Left renal pelvis (tissue), 4 donors: ENCODE measurements at regions not wholly inside any gene's neighbourhood (a gene's known extent, or its start where the extent isn't known, plus 50 kb on each side); places are given as distances from the start of the nearest gene placed in this dataset.

ENCODE experiments used
- DNase-seq, 4 donors: peaks; one replicate each; pipeline ENCODE4 v3.0.0-alpha.2; 2013; ENCODE audit warnings: low read depth in 4 of 4, low spot score in 3 of 4

- DNase-seq: no peak
These were observed 50.2 kb upstream of the AKR1E2 start for GRCh38 chr10:4775808-4776207.

GRCh38 chr10:4772202-4772570 is 53.8 kb upstream of the AKR1E2 start:
- no peak for DNase-seq

DNA sequence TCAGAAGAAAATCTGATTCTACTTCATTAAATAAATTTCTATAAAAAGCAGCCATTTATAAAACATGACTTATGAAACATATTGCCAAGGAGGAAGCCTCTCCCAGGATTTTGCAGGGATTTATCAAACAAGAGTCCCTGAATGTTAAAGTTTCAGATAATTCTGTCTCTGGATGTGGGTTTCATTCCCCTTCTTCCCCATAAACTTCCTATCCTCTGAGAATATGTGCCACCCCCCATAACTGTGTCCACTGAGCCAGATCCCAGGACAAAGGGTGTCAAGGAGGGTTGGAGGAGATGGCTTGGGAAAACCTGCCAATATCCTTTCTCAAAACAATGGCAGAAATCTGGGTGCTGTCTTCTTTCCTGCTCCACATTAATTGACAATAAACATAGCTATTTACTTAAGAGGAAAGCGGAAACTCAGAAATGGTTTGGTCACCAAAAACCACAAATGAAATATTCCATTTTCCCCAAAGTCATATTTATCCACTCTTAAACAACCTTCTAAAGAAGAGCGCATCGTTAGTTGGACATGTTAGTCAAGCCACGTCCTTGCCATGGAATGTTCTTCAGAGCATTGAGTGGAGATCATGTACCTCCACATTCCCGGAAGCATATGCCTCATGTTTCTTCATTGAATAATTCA is 54.3 kb upstream of the AKR1E2 start:
- DNase-seq: no peak

- DNase-seq: no peak
These were observed 55.0 kb upstream of the AKR1E2 start for GRCh38 chr10:4770801-4771553.

DNA sequence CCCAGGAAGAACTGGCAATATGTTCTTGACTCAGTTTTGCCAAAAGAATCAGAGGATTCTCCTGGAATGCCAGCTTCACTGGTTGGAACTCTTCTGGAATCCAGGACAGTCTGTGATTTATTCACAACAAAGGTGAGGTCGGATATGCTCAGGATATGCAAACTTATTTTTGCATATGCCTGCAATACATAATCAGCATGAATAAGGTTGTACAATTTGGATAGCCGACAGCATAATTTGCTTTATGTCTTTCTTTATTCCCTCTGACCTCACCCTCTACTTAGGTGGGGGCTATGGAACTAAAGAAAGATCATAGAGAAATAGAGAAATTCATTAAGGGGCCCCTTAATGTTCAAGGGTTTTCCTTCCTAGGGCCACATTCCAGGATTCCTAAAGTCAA is 57.6 kb upstream of the AKR1E2 start:
- DNase-seq: no peak

GRCh38 chr10:4767033-4767814 is 58.8 kb upstream of the AKR1E2 start:
- DNase-seq: no peak

DNA sequence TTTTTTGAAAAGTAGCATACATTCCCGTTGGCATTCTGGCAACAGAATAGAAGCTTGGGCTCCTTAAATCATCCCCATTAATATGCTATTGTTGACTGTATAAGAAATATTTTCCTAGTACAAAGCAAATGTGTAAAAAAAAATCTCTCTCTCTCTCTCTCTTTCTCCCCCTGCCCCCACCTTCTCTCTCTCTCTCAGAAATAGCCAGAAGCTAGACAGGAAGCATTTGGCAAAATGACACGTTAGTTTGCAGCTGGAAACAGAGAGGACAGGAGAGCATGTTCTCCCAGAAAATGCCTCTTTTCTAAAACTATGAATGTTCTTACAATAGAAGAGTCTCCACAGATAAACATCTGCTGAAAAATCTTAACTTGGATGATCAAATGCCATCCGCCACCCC is 59.6 kb upstream of the AKR1E2 start:
- DNase-seq: no peak

GRCh38 chr10:4765428-4765827 is 60.6 kb upstream of the AKR1E2 start:
- no peak for DNase-seq

- no peak for DNase-seq
These were observed 62.0 kb upstream of the AKR1E2 start for GRCh38 chr10:4763960-4764428.

DNA sequence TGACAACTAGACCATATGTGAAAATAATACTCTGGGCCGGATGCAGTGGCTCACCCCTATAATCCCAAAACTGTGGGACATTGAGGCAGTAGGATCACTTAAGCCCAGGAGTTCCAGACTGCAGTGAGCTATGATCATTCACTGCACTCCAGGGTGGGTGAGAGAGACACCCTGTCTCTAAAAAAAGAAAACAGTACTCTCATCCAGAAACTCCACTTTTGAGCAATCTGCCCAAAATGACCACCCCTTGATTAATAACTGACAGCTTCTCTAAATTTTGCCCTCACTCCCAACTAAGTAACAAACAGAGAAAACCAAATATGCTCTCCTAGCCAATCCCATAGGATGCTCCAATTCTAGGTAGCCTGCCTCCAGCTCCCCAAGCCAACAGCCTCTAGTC is 62.5 kb upstream of the AKR1E2 start:
- no peak for DNase-seq

- no peak for DNase-seq
These were observed 67.8 kb upstream of the AKR1E2 start for GRCh38 chr10:4758256-4758655.

DNA sequence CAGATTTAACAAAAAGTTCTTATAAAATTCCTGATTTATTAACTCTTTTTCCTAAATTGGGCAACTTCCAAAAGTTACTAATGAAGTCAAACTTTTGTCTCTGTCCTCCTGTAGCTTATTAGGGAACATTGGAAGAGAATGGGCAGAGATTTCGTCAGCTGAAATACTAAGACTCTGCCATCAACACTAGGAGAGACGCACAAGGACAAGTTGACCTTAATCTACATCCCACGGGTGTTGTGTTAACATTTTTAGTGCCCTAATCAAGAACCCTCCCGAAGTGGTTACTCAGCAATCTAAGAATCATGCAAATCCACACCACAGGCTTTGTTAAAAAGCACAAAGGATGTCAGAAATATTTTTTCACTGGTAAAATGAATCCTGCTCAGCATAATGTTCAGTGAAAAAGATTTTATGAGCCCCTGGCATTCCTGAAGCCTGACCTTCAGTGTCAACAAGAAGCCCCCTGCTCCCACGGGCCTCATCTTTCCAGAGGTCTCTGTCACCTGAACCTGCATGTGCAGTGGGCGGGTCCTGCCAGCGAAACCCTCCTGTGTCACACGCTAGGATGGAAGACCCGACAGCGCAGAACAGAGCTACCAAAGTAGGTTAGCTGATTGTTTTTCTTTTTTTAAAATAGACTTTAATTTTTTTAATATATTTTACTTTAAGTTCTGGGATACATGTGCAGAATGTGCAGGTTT is 70.6 kb upstream of the AKR1E2 start:
- no peak for DNase-seq

- DNase-seq: no peak
These were observed 71.9 kb upstream of the AKR1E2 start for GRCh38 chr10:4754143-4754542.

- DNase-seq: no peak
These were observed 74.8 kb upstream of the AKR1E2 start for GRCh38 chr10:4751211-4751610.

- DNase-seq: no peak
These were observed 76.8 kb upstream of the AKR1E2 start for GRCh38 chr10:4749271-4749574.

DNA sequence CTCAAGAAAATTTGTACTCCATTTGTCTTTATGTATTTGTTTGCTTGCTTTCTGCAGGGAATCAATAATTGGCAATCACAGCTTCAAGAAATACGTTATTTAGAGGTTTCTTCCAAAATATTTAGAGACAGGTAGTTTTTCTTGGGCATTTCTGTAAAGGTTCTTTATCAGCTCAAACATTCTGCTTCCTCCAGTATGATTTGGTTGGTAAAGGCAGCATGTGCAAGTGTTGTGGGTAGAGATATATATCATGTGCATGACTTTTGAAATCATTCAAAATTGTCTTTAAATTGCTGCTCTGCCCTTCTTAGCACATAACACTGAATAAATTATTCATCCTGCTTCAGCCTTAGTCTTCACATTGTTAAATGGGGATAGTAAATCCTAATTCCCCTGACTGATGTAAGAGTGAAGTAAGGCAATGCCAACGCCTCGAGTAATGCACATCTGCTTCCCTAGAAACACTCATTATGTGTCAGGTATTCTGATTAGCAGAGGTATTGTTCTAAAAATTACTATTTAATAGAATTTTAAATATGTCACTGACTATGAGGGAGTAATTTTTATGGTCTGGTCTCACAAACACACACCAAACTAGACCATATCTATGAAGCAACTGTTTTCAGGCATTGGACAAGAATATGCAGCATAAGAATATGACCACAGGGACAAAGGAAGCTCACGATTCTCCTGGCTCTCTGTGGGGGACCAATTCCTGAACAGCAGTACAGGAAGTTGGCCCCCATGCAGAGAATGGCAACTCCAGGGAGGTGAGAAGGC is 77.3 kb upstream of the AKR1E2 start:
- no peak for DNase-seq

DNA sequence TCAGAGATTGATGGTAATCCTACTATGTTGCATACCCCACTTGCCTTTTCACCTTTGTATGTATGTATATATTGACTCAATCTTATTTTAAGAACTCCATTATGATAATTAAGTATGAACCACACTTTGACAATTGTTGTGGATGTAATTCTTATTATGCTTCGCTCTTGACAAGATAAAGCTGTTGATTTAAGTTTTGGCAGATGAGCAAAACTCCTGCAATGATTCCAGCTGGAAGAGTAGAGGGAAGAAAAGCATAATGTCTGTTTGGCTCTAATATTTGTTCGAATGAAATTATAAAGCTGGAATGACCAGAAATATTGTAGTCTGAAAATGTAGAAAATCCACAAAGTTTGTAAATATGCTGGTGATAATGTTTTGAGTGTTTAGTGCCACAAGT is 83.8 kb upstream of the AKR1E2 start:
- DNase-seq: no peak

DNA sequence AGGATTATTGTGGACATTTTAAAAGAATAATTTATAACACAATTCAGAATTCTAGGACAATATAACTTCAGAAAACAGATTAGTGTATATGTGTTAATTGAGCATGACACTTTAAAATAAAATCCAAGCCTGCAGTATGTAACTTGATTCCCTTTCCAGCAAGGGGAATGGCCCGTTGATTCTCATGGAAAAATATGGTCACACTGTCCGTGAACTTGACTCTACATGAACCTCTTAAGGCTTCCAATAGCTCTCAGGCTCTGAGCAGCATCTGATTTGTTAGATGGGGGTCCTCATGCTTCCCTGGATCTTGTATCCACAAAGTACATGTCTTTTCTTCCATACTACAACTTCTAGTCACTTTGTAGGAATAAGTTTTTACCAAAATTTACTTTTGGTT is 85.5 kb upstream of the AKR1E2 start:
- no peak for DNase-seq

GRCh38 chr10:4736608-4737007 is 89.4 kb upstream of the AKR1E2 start:
- DNase-seq: no peak

DNA sequence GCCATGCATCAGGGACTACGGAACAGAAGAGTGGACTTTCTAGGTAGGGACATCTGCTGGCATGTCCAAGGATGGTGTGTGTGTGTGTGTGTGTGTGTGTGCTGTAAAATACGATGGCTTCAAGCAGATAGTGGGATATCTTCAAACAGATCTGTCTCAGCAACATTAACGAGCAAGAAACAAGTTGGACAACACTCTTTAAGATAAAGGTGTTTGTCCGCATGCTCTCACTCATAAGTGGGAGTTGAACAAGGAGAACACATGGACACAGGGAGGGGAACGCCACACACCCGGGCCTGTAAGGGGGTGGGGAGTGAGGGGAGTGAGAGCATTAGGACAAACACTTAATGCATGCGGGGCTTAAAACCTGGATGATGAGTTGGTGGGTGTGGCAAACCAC is 89.8 kb upstream of the AKR1E2 start:
- DNase-seq: no peak

DNA sequence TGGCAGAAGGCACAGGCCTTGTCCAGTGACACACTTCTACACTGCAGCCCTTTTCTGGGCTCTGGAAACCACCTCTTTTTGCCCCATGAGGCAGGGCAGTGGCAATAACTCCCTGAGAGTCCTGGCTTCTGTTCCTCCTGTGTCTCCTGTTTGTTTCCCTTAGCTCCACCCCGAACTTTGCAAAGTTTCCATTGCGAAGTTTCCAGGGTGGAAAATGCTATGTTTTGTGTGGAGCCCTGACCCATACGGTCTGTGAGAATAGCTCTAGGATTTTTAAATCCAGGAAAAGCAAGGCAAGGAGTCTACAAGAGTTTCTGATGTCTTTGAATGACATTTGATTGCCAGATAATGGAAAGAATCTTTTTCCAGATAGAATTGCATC is 92.2 kb upstream of the AKR1E2 start:
- no peak for DNase-seq
